ENCODE measurements at regions not wholly inside any gene's neighbourhood (a gene's known extent, or its start where the extent isn't known, plus 50 kb on each side); places are given as distances from the start of the nearest gene placed in this dataset.

GRCh38 chr14:85798856-85799255 is 268.9 kb downstream of the FLRT2 start:
- TF ChIP-seq CTCF (conservative IDR thresholded peaks at IDR 0.05) (no peak), ZFX (IDR thresholded peaks at IDR 0.05) (no peak)

Measured in C4-2B (cell line).